ENCODE measurements at regions not wholly inside any gene's neighbourhood (a gene's known extent, or its start where the extent isn't known, plus 50 kb on each side); places are given as distances from the start of the nearest gene placed in this dataset.
"Not testable (repeated sequence)": the region's sequence is repeated elsewhere in the genome, so short reads cannot be mapped to it uniquely, and the experiment has no call there.

GRCh38 chr10:3972460-3973301 lies 187.7 kb upstream of the KLF6 start:
- DNase-seq, result peak in 1 of 5 experiments; percentile 92

GRCh38 chr10:3971713-3972112 lies 186.7 kb upstream of the KLF6 start:
- DNase-seq, result peak in 1 of 5 experiments; percentile 81

GRCh38 chr10:3969876-3970666 lies 185.1 kb upstream of the KLF6 start:
- DNase-seq, result peak in 1 of 5 experiments; percentile 75

GRCh38 chr10:3968727-3969126 lies 183.7 kb upstream of the KLF6 start:
- DNase-seq, result no peak

GRCh38 chr10:3964516-3964915 lies 179.5 kb upstream of the KLF6 start:
- no peak for DNase-seq

- peak in 1 of 5 experiments; percentile 52 for DNase-seq
Observed at GRCh38 chr10:3963191-3963673, 178.2 kb upstream of the KLF6 start.

- DNase-seq, result peak in 2 of 5 experiments; percentile 78 to 92
Observed at GRCh38 chr10:3961082-3961481, 176.1 kb upstream of the KLF6 start.

- DNase-seq, result peak in 1 of 5 experiments; percentile 58
Observed at GRCh38 chr10:3960496-3960895, 175.5 kb upstream of the KLF6 start.

GRCh38 chr10:3959370-3960325 lies 174.6 kb upstream of the KLF6 start:
- peak in 1 of 5 experiments; percentile 31 for DNase-seq

GRCh38 chr10:3958472-3958996 lies 173.5 kb upstream of the KLF6 start:
- no peak for DNase-seq

- DNase-seq, result no peak
Observed at GRCh38 chr10:3955955-3956617, 171.1 kb upstream of the KLF6 start.

- no peak for DNase-seq
Observed at GRCh38 chr10:3955493-3955892, 170.5 kb upstream of the KLF6 start.

GRCh38 chr10:3954615-3955014 lies 169.6 kb upstream of the KLF6 start:
- no peak for DNase-seq

- DNase-seq, result not testable (repeated sequence)
Observed at GRCh38 chr10:3954007-3954406, 169.0 kb upstream of the KLF6 start.

GRCh38 chr10:3951993-3952392 lies 167.0 kb upstream of the KLF6 start:
- no peak for DNase-seq

- peak in 2 of 5 experiments; percentile 73 to 78 for DNase-seq
Observed at GRCh38 chr10:3950676-3951275, 165.8 kb upstream of the KLF6 start.

GRCh38 chr10:3949711-3950110 lies 164.7 kb upstream of the KLF6 start:
- no peak for DNase-seq

- peak in 4 of 5 experiments; percentile 51 to 98 (median 72) for DNase-seq
Observed at GRCh38 chr10:3948843-3949242, 163.8 kb upstream of the KLF6 start.

GRCh38 chr10:3946234-3947229 lies 161.5 kb upstream of the KLF6 start:
- DNase-seq, result peak in 1 of 5 experiments; percentile 49

GRCh38 chr10:3945026-3945425 lies 160.0 kb upstream of the KLF6 start:
- no peak for DNase-seq

Data from T-helper 2 cell (primary cell).